GM21360 (cell line): ENCODE measurements at regions not wholly inside any gene's neighbourhood (a gene's known extent, or its start where the extent isn't known, plus 50 kb on each side); places are given as distances from the start of the nearest gene placed in this dataset.

Experiments used
- ATAC-seq: cut with Tn5 transposase; IDR thresholded peaks from one replicate; pipeline ENCODE4 v1.9.1; 2021; ENCODE audit warnings: mild to moderate bottlenecking, moderate library complexity; ENCODE audit not compliant: unreplicated experiment

DNA sequence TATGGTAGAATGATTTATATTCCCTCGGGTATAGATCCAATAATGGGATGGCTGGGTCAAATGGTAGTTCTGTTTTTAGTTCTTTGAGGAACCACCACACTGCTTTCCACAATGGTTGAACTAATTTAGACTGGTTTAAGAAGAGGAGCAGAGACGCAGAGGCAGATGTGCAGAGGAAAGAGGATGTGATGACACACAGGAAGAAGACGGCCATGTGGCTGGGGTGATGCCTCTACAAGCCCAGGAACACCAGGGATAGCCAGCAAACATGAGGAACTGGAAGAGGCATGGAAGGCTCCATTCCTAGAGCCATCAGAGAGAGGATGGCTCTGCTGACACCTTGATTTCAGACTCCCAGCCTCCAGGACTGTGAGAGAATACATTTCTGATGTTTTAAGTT is 218.3 kb upstream of the DTNBP1 start:
- ATAC-seq, result no peak

DNA sequence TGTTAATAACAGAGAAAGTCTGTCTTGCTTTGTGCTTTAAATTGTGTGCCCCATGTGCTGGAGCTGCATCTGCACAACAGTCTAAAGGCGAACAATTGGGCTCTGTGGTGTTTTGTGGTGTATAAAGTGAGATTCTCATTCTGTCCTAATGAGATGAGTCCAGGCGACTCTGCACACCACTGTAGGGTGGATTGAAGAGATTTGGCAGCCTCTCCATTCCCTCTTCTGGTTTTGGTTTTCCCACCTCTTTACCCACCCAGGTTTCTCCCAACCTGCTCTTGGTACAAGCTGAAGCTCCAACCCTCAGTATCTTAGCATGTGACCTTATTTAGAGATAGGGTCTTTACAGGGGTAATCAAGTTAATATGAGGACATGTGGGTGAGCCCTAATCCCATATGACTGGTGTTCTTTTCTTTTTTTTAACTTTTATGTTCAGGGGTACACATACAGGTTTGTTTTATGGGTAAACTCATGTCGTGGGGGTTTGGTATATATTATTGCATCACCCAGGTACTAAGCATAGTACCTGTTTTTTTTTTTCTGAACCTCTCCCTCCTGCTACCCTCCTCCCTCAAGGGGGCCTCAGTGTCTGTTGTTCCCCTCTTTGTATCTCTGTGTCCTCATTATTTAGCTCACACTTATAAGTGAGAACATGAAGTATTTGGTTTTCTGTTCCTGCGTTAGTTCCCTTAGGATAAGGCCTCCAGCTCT is 217.6 kb upstream of the DTNBP1 start:
- no peak for ATAC-seq

DNA sequence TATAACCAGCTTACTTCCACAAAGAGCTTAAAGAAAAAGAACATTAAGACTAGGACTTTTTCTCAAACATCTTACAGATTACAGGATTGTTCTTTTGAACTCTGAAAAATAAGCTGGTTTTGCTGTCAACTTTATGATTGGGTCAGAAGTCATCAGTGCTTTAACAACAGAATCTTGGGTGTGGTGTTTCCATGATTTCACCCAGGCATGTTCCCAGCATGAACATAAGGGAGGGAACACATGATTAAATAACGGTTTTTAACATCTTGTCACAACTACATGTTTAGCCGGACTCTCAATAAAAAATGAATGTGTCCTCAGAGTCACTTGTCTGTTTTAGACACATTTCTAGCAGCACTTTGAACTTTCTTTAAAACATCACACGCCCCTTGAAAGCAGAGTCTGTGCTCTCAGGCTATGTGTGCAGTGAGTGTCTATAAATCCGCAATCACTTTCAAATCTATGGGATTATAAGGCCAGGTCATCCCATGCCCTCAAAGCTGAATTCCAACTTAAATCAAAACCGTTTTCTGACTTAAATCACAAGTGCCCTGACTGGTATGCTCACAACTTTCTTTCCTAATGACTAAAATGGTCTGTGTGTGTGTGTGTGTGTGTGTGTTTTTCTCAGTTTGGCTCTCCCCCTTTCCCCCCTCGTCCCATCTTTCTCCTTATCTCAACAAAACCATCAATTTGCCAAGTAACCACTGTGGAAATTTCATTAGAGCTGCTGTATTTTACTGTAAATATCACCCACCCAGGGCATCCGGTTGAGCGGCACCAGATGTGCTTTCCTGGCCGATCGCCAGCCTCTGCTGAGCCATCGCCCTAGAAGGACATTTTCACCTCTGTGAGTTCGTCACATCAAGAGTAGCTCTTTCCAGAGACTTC is 216.8 kb upstream of the DTNBP1 start:
- peak; percentile 47 for ATAC-seq

DNA sequence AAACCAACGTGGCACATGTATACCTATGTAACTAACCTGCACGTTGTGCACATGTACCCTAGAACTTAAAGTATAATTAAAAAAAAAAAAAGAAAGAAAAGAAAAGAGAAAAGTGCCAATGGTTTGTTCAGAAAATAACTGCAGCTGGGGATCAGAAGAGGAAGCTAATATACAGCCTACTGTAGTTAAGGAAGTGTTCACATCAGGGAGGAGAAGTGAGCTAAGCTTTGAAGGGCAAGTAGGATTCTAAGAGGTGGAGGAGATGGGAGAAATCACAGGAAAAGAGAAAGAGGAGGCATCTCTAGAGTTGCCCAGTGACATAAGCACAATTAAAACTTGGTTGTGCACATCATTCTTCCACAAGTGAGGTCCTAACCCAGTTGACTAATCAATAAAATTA is 214.4 kb upstream of the DTNBP1 start:
- ATAC-seq, result no peak

DNA sequence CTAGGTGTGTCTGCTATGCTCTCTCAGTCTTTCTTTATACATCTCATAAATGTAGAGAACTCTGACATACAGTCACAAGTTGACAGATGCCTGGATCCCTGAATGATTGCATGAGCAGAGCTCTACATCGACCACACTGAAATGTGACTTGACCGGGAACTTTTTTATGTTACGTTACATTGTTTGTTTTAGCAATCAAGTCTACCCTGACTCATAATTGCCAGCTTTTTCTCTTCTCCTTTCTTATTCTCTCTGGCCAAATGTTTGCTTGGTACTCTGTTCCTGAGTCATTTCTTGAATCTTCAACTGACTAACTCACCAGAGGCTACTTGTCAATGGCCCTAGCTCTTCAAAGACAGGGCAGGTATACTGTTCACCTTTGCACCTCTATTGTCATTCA is 213.6 kb upstream of the DTNBP1 start:
- peak; percentile 71 for ATAC-seq

DNA sequence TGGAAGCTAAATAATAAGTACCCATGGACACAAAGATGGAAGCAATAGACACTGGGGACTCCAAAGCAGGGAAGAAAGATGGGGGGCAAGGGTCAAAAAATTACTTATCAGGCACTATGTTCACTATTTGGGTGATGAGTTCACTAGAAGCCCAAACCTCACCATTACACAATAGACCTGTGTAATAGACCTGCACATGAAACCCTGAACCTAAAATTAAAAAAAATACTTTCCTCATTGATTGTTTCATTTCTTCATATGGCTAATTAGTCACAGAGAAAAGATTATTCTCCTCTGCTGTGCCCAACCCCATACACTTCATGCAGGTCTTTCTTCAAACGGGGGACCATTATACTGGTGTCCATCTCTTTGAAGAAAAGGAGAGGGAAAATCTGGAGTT is 213.0 kb upstream of the DTNBP1 start:
- ATAC-seq, result no peak

DNA sequence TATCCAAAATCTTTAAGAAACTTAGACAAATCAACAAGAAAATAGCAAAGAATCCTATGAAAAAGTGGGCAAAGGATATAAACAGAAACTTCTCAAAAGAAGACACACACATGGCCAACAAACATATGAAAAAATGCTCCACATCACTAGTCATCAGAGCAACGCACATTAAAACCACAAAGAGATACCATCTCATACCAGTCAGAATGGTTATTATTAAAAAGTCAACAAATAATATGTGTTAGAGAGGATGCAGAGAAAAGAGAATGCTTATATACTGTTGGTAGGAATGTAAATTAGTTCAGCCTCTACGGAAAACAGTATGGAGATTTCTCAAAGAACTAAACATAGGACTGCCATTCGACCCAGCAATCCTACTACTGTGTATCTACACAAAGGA is 212.0 kb upstream of the DTNBP1 start:
- ATAC-seq, result no peak

DNA sequence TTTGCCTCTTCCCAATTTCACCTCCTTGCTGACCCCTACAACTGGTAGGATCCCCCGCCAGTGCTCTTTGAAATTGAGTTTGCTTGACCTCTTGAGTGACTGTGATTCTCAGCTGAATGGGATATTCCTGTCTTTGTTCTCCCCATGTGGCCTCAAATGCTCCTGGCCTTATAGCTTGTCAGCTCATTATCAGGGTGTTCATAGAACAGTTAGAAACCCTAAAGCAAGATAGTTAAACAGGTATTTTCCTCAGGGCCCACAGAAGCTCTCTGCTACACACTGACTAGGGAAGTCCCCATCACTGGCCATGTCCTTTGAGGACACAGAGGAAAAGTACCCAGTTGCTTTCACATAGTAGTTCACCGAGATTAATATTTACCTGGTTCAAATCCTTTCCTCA is 211.5 kb upstream of the DTNBP1 start:
- ATAC-seq, result no peak

DNA sequence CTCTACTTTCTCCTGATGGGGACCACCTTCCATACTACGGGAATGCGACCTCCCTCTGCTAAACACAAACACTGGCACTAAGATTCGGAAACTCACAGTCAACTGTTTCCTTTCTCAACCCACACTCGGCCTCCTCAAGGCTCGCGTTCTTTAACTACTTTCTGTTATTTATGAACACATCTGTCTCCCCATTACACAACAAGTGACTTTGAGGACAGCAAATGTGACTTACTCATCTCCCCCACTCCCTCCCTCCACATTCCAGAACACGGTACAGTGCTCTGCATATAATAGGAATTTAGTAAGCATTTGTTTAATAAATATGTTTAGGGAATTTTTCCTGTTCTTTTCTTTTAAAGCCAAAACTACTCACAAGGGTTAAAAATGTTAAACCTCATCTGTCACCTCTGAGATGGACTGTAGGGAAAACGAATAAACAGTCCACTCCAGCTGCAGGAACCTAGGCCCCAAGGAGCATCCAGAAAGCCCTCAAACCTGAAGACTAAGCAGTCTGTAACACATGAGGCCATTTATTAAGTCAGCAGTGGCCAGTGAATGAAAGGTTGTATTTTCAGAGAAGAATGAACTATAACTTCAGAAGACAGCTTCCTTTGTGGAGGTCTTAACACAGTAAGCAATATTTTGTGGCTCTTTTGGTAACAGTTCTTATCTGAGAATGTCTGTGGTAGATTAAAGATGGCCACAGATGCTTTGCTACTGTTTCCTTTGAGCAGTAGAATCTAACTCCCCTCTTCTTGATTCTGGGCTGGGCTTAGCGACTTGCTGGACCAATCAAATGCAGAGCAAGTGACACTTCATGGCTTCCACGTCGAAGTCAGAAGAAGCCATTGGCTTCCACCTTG is 209.6 kb upstream of the DTNBP1 start:
- no peak for ATAC-seq

DNA sequence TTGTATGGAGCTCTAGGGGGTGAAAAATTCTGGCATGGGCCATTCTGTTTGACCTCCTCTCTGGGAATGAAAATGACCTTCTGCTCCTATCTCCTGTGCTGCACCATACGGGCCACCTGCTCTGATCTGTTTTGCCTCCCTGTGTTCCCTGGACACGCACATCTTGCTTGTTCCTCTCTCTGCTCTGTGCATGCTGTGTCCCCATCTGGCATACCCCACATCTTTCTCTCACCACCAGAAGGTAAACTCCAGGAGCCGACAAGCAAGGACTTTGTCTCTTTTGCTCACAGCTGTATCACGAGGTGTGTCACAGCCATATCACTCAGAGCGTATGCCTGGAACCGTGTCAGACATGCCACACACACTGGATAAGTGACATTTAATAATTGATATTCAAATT is 208.4 kb upstream of the DTNBP1 start:
- ATAC-seq, result no peak

DNA sequence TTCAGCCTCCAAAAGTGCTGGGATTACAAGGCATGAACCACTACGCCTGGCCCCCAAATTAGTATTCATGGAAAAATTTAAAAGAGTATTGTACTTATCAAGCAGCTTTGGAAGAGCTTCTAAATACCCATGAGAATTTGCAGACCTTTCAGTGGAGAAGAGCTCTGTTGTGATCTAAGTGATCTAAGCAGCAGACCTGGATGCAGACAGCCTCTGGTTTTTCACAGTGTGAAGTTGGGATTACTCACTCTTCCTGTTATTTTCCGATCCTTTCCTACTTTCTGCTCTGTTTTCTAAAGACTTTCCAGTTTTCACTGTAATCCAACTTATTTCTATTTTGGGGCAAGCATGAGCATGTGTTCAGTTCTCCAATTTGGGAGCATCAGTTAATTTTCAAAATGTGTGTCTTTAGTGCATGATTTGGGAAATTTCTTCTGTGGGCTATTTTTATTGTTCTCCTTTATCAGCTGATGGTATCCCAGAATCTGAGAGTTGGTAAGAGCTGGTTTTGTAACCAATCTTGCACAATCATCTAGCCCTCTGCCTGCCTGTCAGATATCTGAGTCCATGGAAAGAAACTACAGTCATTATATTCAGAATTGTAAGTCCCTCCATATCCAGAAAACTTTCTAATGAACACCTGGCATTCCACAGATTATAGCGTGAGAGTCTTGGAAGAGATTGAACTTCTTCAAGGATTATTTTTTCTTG is 207.7 kb upstream of the DTNBP1 start:
- no peak for ATAC-seq

DNA sequence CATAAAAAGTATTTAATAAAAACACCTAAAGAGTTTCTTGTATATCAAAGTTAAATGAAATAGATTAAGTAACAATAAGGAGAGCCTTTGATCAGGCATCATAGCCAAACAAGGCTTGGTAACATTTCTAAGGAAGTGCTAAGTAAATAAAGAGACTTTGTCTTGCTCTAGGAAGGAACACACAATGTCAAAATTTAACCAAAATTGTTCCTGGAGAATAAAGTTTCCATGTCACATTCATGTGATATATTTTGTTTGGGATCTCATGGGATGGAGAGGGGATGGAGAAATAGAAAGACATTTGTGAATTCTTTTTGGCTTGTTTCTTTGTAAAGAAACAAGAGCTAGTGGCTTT is 201.9 kb upstream of the DTNBP1 start:
- ATAC-seq, result no peak

DNA sequence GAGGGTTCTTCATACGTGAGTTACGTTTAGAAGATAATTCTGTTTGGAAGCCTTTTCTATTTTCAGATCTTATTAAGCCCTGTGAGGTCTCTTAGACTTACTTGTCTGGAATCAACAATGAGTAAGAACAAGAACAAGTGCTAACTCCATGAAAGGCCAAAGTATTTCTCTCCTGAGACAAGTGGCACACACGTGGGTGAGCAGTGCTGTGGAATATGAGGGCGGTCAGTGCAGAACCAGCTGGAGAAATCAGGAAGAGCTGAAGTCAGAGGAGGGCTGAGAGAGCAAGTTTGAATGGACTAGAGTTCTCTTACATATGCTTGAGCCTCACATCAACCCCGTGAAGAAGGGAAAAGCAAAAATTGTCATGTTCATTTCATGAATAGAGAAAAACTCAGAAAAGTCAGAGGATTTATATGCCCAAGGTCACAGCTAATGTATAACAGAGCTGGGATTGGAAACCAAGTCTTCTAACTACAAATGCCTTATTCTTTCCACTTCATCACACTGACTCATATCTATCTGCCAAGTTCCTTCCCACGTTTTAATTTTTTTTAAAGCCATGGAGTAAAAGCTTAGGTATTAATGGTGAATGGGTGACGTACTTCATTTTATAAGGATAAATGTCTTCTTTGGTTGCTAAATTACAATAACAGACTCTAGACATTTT is 201.3 kb upstream of the DTNBP1 start:
- no peak for ATAC-seq

DNA sequence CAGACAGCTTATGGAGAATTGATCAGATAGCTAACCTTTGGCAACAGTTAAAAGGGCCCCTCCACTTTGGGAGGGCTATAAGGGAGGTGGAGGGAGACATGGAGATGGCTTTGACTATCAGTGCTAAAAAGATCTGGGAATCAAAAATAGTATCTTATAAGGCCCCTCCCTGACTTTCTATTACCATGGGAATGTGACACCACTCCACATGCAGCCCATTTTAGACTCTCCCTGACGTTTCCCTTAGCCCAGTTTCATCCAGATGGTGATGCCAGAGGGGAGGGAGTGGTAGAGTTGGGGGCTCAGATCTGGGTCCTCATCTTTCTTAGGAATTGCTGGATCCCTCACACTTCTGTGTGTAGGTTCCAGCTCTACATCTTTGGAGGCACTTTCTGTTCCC is 200.0 kb upstream of the DTNBP1 start:
- ATAC-seq, result no peak

DNA sequence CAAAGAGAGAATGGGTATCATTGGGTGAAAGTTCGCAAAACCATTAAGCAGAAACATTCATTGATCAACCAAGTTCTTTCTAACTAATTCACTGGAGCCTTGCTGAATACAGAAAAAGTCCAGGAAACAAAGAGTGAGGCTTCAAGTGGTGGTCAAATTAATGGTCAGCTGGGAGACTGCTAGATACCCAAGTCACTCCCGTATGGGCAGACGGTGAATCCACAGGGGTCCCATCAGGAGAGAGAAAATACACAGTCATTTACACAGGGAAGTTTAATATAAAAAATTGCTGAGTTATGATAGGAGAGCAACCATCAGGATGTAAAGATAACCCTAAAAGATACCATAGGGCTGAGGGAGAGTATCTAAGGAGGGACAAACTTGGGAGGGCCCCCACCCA is 198.7 kb upstream of the DTNBP1 start:
- ATAC-seq, result no peak

DNA sequence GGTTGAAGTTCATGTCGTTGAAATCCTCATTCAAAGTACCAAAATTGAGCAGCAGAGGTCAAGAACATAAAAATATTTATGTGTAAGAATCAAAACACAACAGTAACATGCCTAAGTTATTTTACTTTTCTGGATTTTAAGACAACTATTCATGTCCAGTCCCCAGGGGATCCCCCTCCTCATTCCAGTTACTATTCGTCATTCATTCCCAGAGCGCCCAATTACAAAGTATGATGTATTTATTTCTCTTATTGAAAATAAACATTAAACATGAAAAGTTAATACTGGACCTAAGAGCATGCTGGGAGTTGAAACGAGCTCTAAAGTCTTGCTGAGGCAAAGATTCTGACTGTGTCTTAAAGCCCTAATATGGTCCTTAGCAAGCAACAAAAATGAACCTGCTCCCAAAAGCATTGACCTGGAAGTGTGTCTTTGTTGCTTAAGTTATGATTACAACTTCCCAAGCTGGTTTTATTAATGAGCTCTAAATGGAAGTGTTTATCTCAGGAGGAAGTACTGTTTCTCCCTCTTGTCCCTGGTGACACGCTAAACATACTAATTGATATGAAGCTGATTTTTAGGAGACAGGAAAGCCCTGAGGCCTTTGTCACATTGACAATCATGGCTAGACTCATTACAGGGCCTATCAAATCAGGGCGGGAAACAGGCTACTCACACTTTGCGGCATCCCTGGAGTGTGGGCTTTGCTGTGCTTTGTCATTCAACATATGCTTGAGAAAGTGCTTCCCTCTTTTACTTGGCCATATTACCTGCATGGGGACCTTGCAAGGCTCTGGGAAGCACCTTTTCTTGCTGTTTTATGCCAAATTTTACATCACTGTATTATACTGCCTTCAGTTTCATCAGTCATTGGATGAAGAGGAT is 192.2 kb upstream of the DTNBP1 start:
- no peak for ATAC-seq

DNA sequence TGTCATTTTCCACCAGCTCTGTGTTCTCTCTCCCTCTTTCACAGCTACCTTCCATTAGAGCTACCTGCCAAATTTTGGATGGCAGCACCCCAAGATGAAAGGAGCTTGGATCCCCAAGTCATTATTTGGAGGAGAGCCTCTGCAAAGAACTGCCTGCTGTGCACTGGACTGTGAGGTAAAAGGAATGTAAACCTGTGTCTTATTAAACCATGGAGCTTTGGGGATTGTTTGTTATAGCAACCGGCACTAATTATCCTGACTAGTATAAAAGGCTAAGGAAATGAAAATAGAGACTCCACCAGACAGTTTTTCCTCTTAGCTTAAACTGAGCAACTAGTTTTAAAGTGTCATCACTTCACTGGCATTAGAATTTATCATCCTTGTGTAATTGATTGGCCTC is 191.6 kb upstream of the DTNBP1 start:
- no peak for ATAC-seq

DNA sequence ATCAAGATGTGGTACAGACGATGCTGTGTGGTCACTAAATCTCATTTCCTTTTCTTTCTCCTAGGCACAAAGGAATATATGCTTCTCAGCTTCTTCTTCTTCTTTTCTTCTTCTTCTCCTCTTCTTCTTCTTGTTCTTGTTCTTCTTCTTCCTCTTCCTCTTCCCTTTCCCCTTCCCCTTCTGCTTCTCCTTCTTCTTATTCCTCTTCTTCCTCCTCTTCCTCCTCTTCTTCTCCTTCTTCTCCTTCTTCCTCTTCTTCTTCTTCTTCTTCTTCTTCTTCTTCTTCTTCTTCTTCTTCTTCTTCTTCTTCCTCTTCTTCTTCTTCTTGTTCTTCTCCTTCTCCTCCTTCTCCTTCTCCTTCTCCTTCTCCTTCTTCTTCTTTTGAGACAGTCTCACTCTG is 190.4 kb upstream of the DTNBP1 start:
- ATAC-seq, result no peak

DNA sequence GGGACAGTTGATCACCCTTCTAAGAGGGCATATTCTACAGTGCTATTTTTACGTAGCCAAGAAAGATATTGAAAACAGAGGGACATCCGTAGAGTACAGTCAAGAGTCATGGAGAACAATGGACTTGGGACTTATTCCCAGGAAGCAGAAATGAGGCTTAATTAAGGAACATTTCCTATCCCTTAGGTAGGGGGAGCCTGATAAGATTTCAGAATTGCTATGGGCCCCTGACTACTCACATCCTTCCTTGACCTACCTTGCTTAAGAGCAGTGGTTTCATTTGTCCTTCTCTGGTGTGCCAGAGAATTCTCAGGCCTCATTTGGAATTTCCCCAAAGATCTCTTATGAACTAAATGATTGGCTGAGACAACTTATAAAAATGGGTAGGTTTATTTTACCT is 189.5 kb upstream of the DTNBP1 start:
- ATAC-seq, result no peak
